LNCAP (cell line): ENCODE measurements at regions not wholly inside any gene's neighbourhood (a gene's known extent, or its start where the extent isn't known, plus 50 kb on each side); places are given as distances from the start of the nearest gene placed in this dataset.

Source experiments
- TF ChIP-seq, protein P1 (sequence below): fragments of 450-650 bp; IDR thresholded peaks from 2 replicates; pipeline ENCODE4 v1.5.1; 2017; ENCODE audit warnings: mild to moderate bottlenecking

DNA sequence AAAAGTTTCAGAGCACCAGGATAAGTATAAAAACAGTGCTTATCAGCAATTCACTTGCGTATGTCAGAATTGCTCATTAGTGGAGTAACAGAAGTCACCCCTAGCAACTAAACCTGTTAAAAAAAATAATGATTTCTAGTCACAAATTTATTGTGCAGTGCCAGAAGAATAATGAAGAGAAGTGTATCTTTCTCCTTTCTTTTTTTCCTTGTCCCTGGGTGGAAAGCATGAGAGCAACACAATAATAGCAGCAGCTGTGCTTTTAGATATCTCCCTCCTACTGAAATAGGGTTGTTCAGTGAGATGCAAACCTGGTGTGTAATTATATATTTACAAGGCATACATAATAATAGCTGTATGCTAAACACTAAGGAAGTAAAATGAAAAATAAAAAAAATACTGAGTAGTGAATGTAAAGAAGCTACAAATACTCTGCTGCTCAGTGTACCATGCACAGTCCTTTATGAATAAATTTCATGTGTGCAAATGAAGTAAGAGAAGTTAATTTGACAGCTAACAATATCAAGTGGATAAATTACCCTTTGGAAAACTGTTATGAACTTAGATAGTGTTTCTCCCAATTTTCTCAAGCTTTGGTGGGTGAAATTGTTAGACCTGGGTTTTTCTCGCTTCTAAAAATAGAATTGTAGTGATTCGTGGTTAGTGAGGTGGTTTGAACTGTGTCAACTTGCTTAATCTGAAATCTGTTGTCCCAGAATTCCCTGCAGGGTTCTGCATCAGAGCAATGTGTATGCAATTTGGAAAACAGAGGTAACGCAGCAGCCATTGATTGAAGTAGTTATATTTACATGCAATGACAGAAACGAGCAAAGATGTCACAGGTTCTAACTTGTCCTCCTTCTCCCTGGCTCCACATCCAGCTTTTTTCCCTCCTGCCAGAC is 125.7 kb upstream of the NDST3 start:
- TF ChIP-seq, protein P1, sequence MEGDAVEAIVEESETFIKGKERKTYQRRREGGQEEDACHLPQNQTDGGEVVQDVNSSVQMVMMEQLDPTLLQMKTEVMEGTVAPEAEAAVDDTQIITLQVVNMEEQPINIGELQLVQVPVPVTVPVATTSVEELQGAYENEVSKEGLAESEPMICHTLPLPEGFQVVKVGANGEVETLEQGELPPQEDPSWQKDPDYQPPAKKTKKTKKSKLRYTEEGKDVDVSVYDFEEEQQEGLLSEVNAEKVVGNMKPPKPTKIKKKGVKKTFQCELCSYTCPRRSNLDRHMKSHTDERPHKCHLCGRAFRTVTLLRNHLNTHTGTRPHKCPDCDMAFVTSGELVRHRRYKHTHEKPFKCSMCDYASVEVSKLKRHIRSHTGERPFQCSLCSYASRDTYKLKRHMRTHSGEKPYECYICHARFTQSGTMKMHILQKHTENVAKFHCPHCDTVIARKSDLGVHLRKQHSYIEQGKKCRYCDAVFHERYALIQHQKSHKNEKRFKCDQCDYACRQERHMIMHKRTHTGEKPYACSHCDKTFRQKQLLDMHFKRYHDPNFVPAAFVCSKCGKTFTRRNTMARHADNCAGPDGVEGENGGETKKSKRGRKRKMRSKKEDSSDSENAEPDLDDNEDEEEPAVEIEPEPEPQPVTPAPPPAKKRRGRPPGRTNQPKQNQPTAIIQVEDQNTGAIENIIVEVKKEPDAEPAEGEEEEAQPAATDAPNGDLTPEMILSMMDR, result no peak

DNA sequence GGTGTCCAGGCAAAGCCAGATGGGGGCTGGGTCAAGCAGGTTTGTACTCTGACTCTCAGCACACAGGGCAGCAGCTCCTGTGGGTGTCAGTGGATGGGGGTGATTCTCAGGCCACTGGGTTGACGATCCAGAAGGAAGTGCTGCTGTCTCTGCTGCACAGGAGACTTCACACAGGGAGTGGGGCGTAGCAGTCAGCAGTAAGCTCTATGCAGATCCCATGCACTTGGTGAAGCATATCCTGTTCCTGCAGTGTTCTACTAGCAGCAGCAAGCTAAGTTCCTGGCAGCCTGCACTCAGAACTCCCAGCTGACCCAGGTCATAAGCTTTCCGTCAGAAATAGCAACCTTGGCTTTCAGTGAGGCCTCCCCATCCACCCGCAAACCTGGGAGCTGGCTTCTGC is 117.6 kb upstream of the NDST3 start:
- TF ChIP-seq, protein P1, result no peak

GRCh38 chr4:117941611-117942010 is 92.7 kb upstream of the NDST3 start:
- TF ChIP-seq, protein P1, result no peak

- TF ChIP-seq, protein P1, result no peak
These were observed 84.7 kb upstream of the NDST3 start for GRCh38 chr4:117949621-117950020.

GRCh38 chr4:117957571-117957970 is 76.7 kb upstream of the NDST3 start:
- TF ChIP-seq, protein P1, result no peak

DNA sequence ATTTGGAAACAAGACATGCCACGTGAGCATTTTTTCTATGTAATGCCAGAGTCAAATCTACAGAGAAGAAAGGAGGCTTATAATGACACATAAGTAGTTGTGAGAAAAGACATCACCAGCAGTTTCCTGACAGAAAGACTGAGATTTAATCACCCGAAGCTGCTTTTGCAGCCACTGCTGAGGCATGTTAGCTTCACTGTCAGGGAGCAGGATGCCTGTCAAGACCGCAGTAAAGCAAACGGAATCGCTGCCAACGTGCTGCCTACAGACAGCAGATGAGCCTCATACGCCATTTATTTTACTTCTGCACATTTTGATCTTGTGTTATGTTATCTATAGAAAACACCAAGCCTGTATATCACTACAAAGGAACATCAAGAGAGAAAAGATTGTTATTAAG is 68.7 kb upstream of the NDST3 start:
- TF ChIP-seq, protein P1, result no peak

- TF ChIP-seq, protein P1, result no peak
These were observed 65.7 kb upstream of the NDST3 start for GRCh38 chr4:117968606-117969005.
